Activated T-helper 17 cell treated with anti-CD3 and anti-CD28 coated beads, Interleukin-2, amount 50 U/mL, for 72 hours (primary cell): ENCODE measurements at regions not wholly inside any gene's neighbourhood (a gene's known extent, or its start where the extent isn't known, plus 50 kb on each side); places are given as distances from the start of the nearest gene placed in this dataset.
"Not testable (repeated sequence)": the region's sequence is repeated elsewhere in the genome, so short reads cannot be mapped to it uniquely, and the experiment has no call there.

Source experiments
- ATAC-seq: fragments of 150-1000 bp; cut with Tn5 transposase; replicated peaks from 2 replicates; pipeline ENCODE4 v1.10.0; 2021; ENCODE audit warnings: mild to moderate bottlenecking, moderate library complexity
- H3K27ac Mint-ChIP-seq: one replicate; pipeline ENCODE4 v1.8.0; 2022; ENCODE audit warnings: mixed read lengths
- H3K27me3 Mint-ChIP-seq: one replicate; pipeline ENCODE4 v1.8.0; 2022; ENCODE audit warnings: mixed read lengths
- H3K36me3 Mint-ChIP-seq: one replicate; pipeline ENCODE4 v1.8.0; 2022; ENCODE audit warnings: low read depth, mild to moderate bottlenecking, mixed read lengths
- H3K4me1 Mint-ChIP-seq: one replicate; pipeline ENCODE4 v1.8.0; 2022; ENCODE audit warnings: mixed read lengths
- H3K4me3 Mint-ChIP-seq: one replicate; pipeline ENCODE4 v1.8.0; 2022; ENCODE audit warnings: mild to moderate bottlenecking, mixed read lengths
- H3K9me3 Mint-ChIP-seq: one replicate; pipeline ENCODE4 v1.8.0; 2022; ENCODE audit warnings: mixed read lengths

GRCh38 chr5:4576161-4576748 lies 563.9 kb upstream of the ADAMTS16 start:
- H3K4me3 Mint-ChIP-seq: no peak overlapping the region
- H3K27me3 Mint-ChIP-seq: no peaks in the 10 kb centered on the region
- no peaks in the 10 kb centered on the region for H3K36me3 Mint-ChIP-seq
- peaks cover 14% of the 10 kb centered on the region for H3K9me3 Mint-ChIP-seq
- H3K27ac Mint-ChIP-seq: no peak overlapping the region
- H3K4me1 Mint-ChIP-seq: no peaks in the 10 kb centered on the region
- ATAC-seq: no peak

GRCh38 chr5:4576908-4577307 lies 563.2 kb upstream of the ADAMTS16 start:
- Mint-ChIP-seq H3K4me1 (no peaks in the 10 kb centered on the region), H3K27me3 (no peaks in the 10 kb centered on the region), H3K36me3 (no peaks in the 10 kb centered on the region)

GRCh38 chr5:4579679-4580078 lies 560.5 kb upstream of the ADAMTS16 start:
- no peak overlapping the region for H3K27ac Mint-ChIP-seq
- ATAC-seq: no peak
- H3K9me3 Mint-ChIP-seq: peaks cover 21% of the 10 kb centered on the region
- no peaks in the 10 kb centered on the region for H3K27me3 Mint-ChIP-seq
- H3K4me3 Mint-ChIP-seq: no peak overlapping the region
- no peaks in the 10 kb centered on the region for H3K36me3 Mint-ChIP-seq
- no peaks in the 10 kb centered on the region for H3K4me1 Mint-ChIP-seq

More at GRCh38 chr5:4576908-4577307, 563.2 kb upstream of the ADAMTS16 start:
- H3K27ac Mint-ChIP-seq: no peak overlapping the region
- ATAC-seq: no peak
- peaks cover 14% of the 10 kb centered on the region for H3K9me3 Mint-ChIP-seq
- no peak overlapping the region for H3K4me3 Mint-ChIP-seq

GRCh38 chr5:4580772-4581171 lies 559.4 kb upstream of the ADAMTS16 start:
- H3K27ac Mint-ChIP-seq: no peak overlapping the region
- no peak overlapping the region for H3K4me3 Mint-ChIP-seq
- H3K36me3 Mint-ChIP-seq: no peaks in the 10 kb centered on the region
- H3K9me3 Mint-ChIP-seq: peaks cover 21% of the 10 kb centered on the region
- H3K4me1 Mint-ChIP-seq: no peaks in the 10 kb centered on the region
- ATAC-seq: no peak
- H3K27me3 Mint-ChIP-seq: no peaks in the 10 kb centered on the region

GRCh38 chr5:4581289-4581688 lies 558.8 kb upstream of the ADAMTS16 start:
- no peaks in the 10 kb centered on the region for H3K36me3 Mint-ChIP-seq
- no peaks in the 10 kb centered on the region for H3K4me1 Mint-ChIP-seq
- no peak overlapping the region for H3K4me3 Mint-ChIP-seq
- H3K27ac Mint-ChIP-seq: no peak overlapping the region
- no peak for ATAC-seq
- H3K27me3 Mint-ChIP-seq: no peaks in the 10 kb centered on the region
- peaks cover 23% of the 10 kb centered on the region for H3K9me3 Mint-ChIP-seq

- Mint-ChIP-seq H3K36me3 (no peaks in the 10 kb centered on the region), H3K27me3 (no peaks in the 10 kb centered on the region), H3K9me3 (peaks cover 28% of the 10 kb centered on the region), H3K4me1 (no peaks in the 10 kb centered on the region), H3K27ac (no peak overlapping the region), H3K4me3 (no peak overlapping the region)
- ATAC-seq: no peak
Observed at GRCh38 chr5:4584982-4585381, 555.1 kb upstream of the ADAMTS16 start.

GRCh38 chr5:4613440-4613839 lies 526.7 kb upstream of the ADAMTS16 start:
- Mint-ChIP-seq H3K27ac (no peak overlapping the region), H3K36me3 (no peaks in the 10 kb centered on the region), H3K4me1 (no peaks in the 10 kb centered on the region), H3K4me3 (no peak overlapping the region), H3K27me3 (no peaks in the 10 kb centered on the region), H3K9me3 (peaks cover 18% of the 10 kb centered on the region)
- ATAC-seq: no peak

GRCh38 chr5:4614088-4614487 lies 526.0 kb upstream of the ADAMTS16 start:
- Mint-ChIP-seq H3K27ac (no peak overlapping the region), H3K36me3 (no peaks in the 10 kb centered on the region), H3K4me3 (no peak overlapping the region), H3K9me3 (peaks cover 18% of the 10 kb centered on the region), H3K27me3 (no peaks in the 10 kb centered on the region), H3K4me1 (no peaks in the 10 kb centered on the region)
- no peak for ATAC-seq

- not testable (repeated sequence) for H3K36me3 Mint-ChIP-seq, ATAC-seq, H3K27ac Mint-ChIP-seq, H3K4me3 Mint-ChIP-seq, H3K27me3 Mint-ChIP-seq, H3K4me1 Mint-ChIP-seq
- H3K9me3 Mint-ChIP-seq: peaks cover 15% of the 10 kb centered on the region
Observed at GRCh38 chr5:4615369-4615768, 524.8 kb upstream of the ADAMTS16 start.

- Mint-ChIP-seq H3K9me3 (peaks cover 20% of the 10 kb centered on the region), H3K27ac (no peak overlapping the region), H3K36me3 (no peaks in the 10 kb centered on the region), H3K4me1 (no peaks in the 10 kb centered on the region), H3K27me3 (no peaks in the 10 kb centered on the region), H3K4me3 (no peak overlapping the region)
- no peak for ATAC-seq
Observed at GRCh38 chr5:4625206-4625896, 514.8 kb upstream of the ADAMTS16 start.

GRCh38 chr5:4627131-4627530 lies 513.0 kb upstream of the ADAMTS16 start:
- peaks cover 20% of the 10 kb centered on the region for H3K9me3 Mint-ChIP-seq
- H3K4me3 Mint-ChIP-seq: no peak overlapping the region
- ATAC-seq: no peak
- H3K4me1 Mint-ChIP-seq: no peaks in the 10 kb centered on the region
- no peak overlapping the region for H3K27ac Mint-ChIP-seq
- H3K36me3 Mint-ChIP-seq: no peaks in the 10 kb centered on the region
- no peaks in the 10 kb centered on the region for H3K27me3 Mint-ChIP-seq

- Mint-ChIP-seq H3K4me1 (no peaks in the 10 kb centered on the region), H3K4me3 (no peak overlapping the region), H3K9me3 (peaks cover 17% of the 10 kb centered on the region), H3K36me3 (no peaks in the 10 kb centered on the region), H3K27ac (no peak overlapping the region), H3K27me3 (no peaks in the 10 kb centered on the region)
- ATAC-seq: no peak
Observed at GRCh38 chr5:4627929-4628328, 512.2 kb upstream of the ADAMTS16 start.

GRCh38 chr5:4628645-4629385 lies 511.3 kb upstream of the ADAMTS16 start:
- H3K4me3 Mint-ChIP-seq: no peak overlapping the region
- H3K36me3 Mint-ChIP-seq: no peaks in the 10 kb centered on the region
- H3K4me1 Mint-ChIP-seq: no peaks in the 10 kb centered on the region
- H3K27ac Mint-ChIP-seq: no peak overlapping the region
- no peak for ATAC-seq
- peaks cover 14% of the 10 kb centered on the region for H3K9me3 Mint-ChIP-seq
- H3K27me3 Mint-ChIP-seq: no peaks in the 10 kb centered on the region

GRCh38 chr5:4630031-4630430 lies 510.1 kb upstream of the ADAMTS16 start:
- ATAC-seq: no peak
- no peak overlapping the region for H3K27ac Mint-ChIP-seq
- no peak overlapping the region for H3K4me3 Mint-ChIP-seq
- no peaks in the 10 kb centered on the region for H3K4me1 Mint-ChIP-seq
- peaks cover 10% of the 10 kb centered on the region for H3K9me3 Mint-ChIP-seq
- no peaks in the 10 kb centered on the region for H3K36me3 Mint-ChIP-seq
- no peaks in the 10 kb centered on the region for H3K27me3 Mint-ChIP-seq

- Mint-ChIP-seq H3K9me3 (no peaks in the 10 kb centered on the region), H3K27me3 (no peaks in the 10 kb centered on the region), H3K36me3 (no peaks in the 10 kb centered on the region), H3K4me1 (no peaks in the 10 kb centered on the region), H3K27ac (no peak overlapping the region), H3K4me3 (no peak overlapping the region)
- no peak for ATAC-seq
Observed at GRCh38 chr5:4634342-4634741, 505.8 kb upstream of the ADAMTS16 start.
